ENCODE measurements at regions not wholly inside any gene's neighbourhood (a gene's known extent, or its start where the extent isn't known, plus 50 kb on each side); places are given as distances from the start of the nearest gene placed in this dataset.
A peak's percentile ranks its signal among the peaks of the same experiment; 100 is the strongest.

GRCh38 chr2:150538651-150539201 is 51.3 kb upstream of the RND3 start:
- peak; percentile 52 for DNase-seq (ENCODE audit: low read depth)

All from stromal cell of bone marrow (primary cell).